DMS 273 (cell line): ENCODE measurements at regions not wholly inside any gene's neighbourhood (a gene's known extent, or its start where the extent isn't known, plus 50 kb on each side); places are given as distances from the start of the nearest gene placed in this dataset.
A peak's percentile ranks its signal among the peaks of the same experiment; 100 is the strongest.

Source experiments
- DNase-seq: peaks from one replicate; lab custom pipeline; 2025; ENCODE audit not compliant: unreplicated experiment; lab: John Stamatoyannopoulos, UW

DNA sequence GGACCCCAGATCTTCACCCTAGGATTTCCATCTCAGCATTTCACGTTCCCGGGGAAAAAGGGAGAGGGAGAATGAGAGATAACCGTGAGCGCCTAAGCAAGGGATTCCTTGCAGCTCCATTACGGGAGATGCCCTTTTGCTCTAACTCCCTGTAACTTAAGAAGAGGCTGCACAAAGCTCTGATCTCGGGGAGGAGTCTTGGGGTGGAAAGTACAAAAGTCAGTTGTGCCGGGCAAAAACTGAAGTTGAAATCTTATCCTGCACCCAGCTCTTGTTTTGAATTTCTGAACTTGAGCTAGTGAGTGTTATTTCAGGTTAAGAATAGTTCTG, 256.4 kb upstream of the SOX21 start:
- DNase-seq: peak; percentile 31

DNA sequence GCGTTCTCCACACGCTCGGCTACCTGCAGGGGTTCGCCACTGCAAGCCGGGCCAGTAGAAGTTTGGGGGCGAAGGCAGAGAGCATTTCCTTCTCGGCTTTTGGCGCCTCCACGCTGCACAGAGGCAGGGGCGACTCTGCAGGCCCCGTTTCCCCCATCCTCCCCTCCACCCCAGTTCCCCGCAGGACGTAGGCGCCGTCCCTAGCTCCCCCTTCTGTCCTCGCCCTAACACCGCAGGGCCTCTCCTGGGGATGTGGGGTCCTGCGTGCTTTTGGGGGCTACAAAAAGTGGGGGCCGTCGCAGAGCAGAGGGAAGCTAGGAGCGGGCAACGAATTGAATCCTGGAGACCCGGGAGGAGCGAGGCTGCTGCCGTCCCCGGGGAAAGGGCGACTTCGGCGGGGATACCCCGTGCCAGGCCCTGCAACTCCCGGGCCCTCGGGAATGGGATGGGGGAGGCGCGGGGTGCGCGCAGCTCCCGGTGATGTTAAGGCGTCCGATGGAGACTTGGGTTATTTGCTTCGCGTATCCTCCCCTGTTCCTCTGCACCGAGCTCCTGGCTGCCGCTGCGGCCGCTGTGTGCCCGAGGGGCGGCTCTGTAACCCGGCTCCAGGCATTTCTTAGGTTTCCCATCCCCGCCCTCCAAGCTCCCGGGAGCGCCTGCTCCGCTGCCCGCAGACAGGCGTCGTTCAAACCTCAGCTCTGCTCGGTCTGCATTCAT, 255.9 kb upstream of the SOX21 start:
- peak; percentile 50 for DNase-seq

DNA sequence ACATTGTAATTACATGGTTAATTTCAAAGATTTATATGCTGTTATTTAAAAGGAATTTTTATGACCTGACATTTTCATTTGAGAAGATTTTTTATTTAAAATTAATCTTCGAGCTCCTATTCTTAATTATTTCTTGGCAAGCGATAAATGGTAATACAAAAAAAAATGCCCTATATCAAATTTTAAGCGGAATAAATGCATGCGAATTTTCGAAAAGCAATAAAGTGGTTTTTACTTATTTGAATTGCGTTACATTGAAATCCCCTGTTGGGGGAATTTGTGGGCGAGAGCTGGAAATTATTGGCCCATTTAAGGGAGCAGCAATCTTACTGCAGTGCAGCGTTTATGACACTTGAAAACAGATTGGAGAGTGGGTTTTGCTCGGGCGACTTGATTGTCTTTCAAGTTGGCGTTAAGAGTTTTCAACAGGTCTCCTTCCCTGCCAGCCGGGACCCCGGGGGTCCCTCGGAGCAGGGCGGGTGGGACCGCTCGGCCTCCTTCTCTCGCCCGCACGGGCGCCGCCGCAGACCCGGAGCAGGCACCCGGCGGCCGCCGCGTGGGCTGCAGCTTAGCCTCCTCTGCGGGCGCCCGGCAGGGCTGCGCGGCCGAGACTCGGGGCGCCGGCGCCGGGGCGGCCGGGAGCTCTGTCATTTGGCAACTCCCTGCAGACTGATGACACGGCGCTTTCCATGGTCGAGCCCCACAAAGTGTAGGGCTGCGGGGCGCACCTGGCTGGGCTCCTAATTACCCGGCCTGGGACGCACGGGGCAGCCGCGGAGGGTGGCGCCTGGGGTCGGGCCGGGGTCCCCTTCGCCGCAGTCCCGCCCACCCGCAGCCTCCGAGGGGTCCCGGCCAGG, 255.1 kb upstream of the SOX21 start:
- DNase-seq: peak; percentile 45

DNA sequence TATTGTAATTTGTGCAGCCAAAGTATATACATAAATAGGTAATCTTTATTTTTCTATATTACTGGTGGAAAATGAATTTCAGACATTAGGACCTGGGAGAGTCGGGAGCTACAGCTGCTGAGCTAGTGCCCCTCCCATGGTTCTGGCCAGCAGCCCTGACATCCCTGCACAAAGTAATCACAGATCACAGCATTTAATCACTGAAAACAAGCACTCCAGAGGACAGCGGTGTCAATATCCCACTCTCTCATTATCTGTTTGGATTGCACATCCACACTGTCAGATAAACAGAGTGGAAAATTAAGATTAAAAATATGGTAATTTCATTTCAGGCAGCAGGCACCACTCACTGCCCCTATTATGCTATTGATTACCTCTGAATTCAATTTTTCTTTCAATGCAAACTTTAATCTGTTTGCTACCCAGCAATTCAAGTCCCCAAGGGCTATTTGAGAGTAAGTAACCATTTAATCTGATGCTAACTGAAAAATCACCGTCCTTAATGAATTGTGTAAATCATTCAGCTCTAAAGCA, 254.1 kb upstream of the SOX21 start:
- no peak for DNase-seq

DNA sequence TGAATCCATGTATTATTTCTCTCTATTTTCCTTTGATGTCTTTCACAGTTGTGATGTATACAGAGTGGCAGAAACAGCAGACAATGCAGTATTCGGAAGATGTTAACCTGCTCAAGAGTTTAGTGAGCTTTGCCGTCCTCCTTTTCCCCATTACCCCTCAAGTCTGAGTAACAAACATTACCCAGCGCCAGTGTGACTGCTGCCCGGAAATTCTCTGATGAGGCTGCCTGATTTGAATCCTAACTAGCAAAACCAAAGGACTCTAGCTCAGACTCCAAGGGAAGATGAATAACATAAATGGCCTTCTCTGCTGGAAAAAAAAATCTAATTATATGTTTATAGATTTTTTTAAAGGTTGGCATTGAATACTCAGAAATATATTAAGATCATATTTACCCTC, 247.3 kb upstream of the SOX21 start:
- DNase-seq: no peak

DNA sequence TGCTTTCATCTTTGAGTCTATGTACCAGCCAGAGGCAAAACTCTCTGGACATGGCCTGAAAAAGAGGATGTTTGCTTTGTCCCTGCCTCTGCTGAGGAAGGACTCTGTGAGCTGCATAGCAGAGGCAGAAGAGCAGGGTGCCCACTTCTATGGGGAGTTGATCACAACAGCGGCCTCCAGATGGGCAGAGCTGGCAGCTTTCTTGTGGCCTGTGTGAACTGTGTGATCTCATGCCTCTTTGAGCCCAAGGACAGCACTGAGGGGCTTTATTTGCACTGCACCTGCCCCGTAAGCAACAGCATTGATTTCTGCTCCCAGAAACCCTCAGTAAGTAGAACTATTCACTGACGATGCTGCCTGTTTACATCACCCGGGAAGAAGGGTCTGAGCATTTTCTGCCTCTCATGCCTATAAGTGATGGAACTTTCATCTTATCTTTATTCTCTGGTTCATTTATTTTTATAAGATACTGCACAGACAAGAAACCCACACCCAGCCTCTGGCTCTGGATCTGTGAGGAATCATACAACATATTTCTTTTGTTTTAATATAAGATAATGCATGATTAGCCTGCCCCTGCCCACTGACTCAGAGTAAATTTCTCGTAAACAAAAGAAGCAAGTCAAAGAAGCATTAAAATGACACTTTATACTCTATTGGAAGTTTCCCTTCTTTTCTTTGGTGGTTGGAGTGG, 244.2 kb upstream of the SOX21 start:
- no peak for DNase-seq

DNA sequence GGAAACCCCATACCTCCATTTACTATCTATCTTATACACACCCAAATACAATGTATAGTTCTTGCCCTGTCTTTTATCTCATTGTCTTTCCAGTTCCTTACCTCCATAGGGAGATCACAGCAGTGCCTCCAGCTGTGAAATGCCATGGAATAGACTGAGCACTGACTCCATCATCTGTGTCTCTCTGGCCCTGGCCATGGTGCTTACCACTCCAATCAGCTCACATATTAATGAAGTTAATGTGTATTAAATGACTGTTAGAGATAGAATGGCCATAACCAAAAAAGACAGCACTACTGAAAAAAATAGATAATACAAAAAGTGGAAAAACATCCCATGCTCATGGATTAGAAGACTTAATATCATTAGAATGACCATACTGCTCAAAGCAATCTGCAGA, 240.4 kb upstream of the SOX21 start:
- no peak for DNase-seq

DNA sequence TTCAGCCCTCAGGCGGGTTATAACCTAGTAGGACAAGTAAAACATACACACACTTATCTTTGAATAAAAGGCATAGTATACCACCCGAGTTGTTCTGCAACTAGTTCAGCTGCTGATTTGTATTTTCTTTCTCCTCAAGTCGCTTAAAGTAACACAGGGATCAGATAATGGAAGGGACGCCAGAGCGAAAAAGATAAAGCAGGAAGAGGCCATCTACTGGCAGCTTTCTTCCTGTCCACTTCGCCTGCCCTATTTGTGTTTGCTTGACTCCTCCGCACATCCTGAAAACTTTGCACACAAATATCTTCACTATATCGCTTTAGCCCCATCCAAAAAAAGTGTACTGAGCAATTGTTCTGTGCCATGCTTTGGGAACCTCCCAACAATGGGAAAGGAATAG, 238.0 kb upstream of the SOX21 start:
- DNase-seq: no peak

DNA sequence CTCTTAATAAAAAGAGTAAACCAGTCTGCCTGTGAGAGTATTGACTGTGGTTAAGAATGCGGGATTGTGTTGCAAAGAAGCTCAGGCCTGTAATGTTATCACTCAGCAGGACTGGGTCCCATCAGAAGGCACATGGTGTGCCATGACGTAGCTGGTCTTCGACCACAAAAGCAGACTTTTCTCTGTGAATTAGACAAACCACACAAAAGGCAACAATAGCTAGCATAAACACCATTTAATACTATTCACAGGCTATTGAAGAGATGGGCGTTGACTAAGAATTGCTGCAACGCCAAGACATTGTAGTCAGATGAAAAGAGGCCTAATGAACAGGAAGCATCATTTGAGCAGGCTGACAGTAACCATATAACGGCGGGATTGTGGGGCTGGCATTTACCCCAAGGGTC, 235.6 kb upstream of the SOX21 start:
- no peak for DNase-seq

DNA sequence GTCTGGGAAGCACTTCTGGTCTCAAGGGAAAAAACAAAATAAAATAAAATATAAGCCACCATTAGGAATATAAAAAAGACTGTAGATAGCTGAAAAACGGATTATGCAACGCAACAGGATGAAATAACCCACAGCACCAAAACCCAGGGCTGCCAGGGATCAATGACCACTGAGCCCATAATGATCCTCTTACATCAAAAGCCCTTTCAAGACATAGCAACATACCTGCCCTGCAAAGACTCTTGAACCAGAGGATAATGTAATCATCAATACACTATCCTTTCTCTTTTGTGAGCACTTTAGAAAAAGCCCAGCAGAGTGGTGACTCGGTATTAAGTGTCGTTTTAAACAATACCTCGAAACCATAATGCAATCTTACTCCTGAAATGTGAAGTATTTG, 235.0 kb upstream of the SOX21 start:
- DNase-seq: no peak

DNA sequence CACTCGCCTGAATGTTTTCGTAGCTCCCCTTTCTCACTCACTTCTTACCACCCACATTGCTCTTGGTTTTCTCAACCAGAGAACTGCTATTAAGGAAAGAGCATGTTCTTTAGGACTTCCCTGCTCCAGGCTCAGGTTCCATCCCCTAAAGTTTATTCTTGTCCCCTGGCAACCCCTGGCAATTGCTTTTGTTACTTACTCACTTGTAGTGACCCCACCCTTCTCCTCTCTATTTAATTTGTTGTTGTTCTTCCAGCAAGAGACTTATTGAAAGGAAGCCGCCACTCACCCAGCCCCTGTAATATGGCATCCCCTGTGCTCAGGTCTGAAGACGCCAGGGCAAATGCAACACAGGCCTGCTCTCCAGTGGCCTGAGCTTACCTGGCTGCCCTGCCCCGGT, 233.7 kb upstream of the SOX21 start:
- DNase-seq: no peak

DNA sequence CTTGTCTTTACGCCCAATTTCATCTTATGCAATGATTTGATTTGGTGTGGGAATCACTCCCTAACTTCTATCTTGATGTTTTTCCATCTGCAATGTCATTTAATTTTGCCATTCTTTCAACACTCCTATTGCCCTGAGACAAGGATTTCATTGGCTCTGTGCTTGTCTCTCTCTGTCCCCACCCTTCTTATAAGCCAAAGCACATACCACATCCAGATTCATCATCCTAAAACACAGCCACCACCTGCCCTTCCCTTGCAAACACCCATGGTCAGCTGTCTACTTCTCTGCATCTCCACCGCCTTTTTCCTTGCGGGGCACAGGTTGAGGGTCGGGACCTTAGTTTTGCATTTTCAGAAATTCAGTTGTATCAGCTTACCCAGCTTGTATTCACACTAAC, 225.8 kb upstream of the SOX21 start:
- DNase-seq: no peak

DNA sequence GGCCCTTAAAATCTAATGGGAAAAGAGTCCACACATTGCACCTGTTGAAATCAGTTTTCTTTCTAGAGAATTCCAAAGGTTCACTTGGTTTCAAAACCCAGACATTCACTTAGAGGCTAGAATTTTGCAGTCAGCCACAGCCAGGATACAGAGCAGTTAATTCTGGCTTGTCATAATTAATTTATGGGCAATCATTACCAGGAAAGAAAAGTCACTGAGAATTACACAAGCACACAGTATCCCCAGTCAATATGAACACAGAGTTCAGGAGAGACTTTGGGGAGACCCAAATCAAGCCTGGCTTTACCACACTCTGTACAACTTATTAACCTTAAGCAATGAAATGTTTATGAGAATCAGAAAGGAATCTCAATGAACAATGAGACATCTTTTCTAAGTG, 224.3 kb upstream of the SOX21 start:
- DNase-seq: no peak

DNA sequence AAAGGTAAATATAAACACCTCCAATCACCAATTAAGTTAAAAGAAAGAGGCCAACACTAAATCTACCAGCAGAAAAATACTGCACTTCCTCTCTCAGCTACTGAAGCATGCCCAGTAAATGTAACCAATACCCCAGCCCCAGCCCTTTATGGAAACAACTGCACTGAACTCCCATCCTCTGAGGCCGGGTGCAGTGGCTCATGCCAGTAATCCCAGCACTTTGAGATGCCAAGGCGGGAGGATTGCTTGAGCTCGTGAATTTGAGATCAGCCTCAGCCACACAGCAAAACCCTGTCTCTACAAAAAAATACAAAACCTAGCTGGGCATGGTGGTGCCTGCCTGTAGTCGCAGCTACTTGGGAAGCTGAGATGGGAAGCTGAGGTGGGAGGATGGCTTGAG, 221.6 kb upstream of the SOX21 start:
- no peak for DNase-seq

DNA sequence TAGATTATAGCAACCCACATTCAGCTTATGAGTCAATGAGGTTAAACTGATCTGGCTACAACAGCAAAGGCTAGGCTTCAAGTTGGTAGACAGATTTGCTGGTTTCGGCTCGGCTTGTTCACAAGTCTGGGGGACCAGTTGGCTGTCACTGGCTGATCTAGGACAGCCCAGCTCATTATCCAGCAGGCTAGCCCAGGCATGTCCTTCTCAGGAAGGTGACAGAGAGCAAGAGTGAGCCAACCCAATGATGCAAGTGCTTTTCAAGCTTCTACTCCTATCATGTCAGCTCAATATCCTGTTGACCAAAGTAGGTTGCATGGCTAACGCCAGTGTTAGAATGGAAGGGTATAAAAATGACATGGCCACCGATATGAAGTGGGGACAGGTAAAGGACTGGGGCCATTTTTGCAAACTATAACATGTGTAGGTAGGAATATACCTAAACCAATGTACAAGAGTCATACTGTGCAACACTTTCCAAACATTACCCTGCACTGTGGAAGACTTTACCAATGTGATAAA, 220.9 kb upstream of the SOX21 start:
- DNase-seq: no peak

DNA sequence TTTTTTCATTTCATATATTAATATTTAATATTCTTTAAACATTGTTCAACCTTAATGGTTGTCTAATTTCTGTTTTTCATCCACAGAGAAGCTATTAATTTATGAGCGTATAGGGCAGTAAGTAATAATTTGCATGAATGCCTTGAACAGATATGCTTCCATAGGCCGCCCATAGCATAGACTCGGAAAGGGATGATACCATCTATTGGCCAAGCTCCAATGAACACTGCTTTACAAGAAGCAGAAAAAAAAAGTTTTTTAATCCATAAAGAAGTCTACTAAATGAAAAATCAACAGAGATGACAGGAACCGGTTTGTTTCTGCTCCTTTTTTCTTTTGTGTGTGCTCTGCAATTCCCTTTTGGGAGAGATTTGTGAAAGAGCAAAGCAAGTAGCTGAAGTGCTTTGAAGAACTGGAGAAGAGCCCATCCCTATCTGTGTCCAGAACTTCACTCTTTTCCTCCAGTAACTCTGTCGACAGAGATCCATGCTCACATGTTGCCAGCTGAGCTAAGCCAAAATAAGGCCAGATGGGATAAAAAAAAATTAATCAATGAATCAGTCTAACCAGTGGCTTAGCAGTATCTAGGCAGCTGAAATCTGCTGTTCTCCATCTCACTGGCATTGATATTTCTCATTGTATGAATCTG, 215.9 kb upstream of the SOX21 start:
- no peak for DNase-seq

DNA sequence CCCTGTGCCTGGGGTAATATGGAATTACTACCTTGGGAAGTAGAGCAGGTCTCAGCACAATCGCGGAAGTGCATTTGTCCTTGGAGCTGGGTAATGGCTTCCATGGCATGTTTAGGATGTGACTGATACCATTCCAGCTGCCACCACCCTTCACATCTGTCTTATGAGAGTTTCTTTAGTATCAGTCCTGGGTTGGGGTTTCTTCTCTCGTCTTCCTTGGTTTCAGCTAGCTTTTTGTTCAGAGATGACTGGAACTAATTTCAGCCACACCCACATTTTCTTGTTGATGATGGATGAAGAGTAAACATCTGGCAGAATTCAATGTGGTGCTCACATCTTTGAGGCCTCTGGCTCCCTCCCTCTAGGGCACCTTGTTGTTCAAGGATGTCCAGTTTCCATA, 212.9 kb upstream of the SOX21 start:
- DNase-seq: no peak

DNA sequence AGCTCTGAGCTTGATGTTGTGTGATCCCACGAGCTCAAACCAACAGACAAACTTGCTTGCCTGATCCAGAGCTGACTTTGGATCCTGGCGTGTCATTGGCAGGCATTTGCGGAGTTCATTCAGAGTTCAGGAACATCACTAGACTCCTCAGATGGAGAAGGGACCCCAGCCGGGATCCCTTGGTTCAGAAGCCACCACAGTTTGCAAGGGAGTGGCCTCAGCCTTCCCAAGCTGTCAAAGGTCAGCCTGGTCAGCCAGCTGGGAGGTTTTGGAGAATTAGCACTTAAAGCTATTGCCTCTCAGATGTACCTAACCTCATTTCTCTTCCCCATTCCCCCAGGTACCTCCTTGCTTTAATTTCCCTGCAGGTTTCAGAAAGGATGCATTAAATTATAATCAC, 208.8 kb upstream of the SOX21 start:
- DNase-seq: no peak

DNA sequence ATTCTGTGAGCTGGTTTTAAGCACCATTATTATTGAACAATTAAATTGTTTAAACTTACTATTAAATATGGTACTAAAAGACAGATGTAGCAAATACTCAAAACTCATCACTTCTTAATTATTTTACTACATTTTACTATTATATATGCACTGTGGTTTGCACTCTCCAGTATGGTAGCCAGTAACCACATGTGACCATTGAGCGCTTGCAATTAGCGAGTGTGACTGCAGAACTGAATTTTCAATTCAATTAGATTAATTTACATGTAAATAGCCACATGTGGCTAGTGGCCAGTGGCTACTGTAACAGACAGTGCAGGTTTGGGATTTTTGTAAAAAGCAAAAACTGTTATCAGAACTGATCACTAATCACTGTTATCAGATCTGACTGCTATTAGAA, 208.2 kb upstream of the SOX21 start:
- no peak for DNase-seq

DNA sequence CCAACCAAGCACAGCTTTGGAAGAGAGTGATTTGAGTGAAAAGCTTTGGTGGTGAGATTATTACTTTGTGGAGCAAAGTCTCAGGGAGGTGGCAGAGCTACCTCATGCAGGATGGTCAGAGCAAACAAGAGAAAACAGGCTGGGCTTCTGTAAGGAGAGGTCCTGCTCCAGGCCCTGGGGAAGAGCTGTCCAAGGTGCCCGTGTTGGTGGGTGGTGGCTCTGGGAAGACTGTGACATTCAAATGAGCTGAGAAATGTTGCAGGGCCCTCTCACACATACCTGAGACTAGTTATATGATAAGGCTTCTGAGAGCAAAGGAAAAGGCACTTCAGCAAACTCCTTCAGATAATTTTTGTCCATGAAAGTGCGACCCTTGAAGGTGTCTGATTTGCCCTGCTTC, 205.5 kb upstream of the SOX21 start:
- DNase-seq: no peak

DNA sequence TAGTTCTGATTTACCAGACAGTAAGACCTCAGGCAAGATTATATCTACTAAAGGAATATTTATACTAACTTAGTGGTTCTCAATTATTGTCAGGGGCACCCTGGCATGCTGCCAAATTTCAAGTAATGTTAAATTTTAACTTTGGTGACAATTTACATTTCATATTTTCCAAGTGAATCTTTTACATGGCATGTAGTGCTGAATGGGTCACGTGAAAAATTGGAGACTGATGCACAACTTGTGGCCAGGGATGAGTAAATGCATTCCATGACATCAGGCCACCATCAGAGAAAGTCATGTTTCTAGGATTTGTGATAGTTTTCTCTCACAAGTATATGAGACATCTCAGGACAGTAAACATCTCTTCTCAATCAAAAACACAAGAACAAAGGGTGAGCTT, 202.6 kb upstream of the SOX21 start:
- no peak for DNase-seq
